ENCODE measurements at regions not wholly inside any gene's neighbourhood (a gene's known extent, or its start where the extent isn't known, plus 50 kb on each side); places are given as distances from the start of the nearest gene placed in this dataset.

DNA sequence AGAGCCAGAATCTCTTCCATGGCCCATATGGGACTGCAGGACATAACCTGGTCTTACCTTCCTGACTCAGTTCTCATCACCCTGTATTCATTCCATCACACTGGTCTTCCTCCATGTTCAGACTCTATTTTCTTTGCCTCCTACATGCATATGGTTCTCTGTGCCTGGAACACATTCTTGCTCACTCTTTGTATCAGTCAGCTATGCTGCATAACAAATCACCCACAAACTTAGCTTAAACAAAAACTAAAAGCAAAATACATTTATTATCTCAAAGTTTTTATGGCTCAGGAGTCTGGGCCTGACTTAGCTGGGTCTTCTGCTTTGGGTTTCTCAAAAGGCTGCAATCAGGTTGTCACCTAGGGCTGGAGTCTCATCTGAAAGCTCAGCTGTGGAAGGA is 712.6 kb upstream of the TBX3 start:
- CTCF ChIA-PET (ENCODE audit: low intra/inter-chr PET ratio) = no interaction called here
- POLR2A ChIA-PET = no interaction called here
- H3K9me1 ChIP-seq (ENCODE audit: control insufficient read depth, insufficient read depth, low read length) = no peaks in the 10 kb centered on the region
- no peak overlapping the region for H3K27ac ChIP-seq (ENCODE audit: extremely low read depth, low read depth, low read length)
- in situ Hi-C loops (cut with MboI) (no loop called here), intact Hi-C loops (cut with micrococcal nuclease) (no loop called here)
- no peaks in the 10 kb centered on the region for H3K36me3 ChIP-seq (ENCODE audit: control insufficient read depth, insufficient read depth, low read length)
- H3K9ac ChIP-seq (ENCODE audit: insufficient read depth in 1 of 2, low read depth in 2 of 2, low read length in 2 of 2) = no peak overlapping the region
- TF ChIP-seq ZC3H4 (CRISPR knock-in tag; IDR thresholded peaks at IDR 0.05; ENCODE audit: borderline replicate concordance) = no peak
- TF ChIP-seq CHD1 (IDR thresholded peaks at IDR 0.05; ENCODE audit: low read length) = no peak
- TF ChIP-seq SAFB (IDR thresholded peaks at IDR 0.05; ENCODE audit: borderline replicate concordance, low read depth, low read length) = no peak
- TF ChIP-seq STAG1 (CRISPR knock-in tag; IDR thresholded peaks at IDR 0.05; ENCODE audit: borderline replicate concordance) = no peak
- TF ChIP-seq RBM22 (IDR thresholded peaks at IDR 0.05; ENCODE audit: low read depth, low read length, poor library complexity, severe bottlenecking) = no peak
- TF ChIP-seq PRPF4 (IDR thresholded peaks at IDR 0.05; ENCODE audit: insufficient read depth, low read depth, low read length, poor library complexity, severe bottlenecking) = no peak
- no peak for TF ChIP-seq GTF2E2 (tag; IDR thresholded peaks at IDR 0.05)
- ATAC-seq (no peak), FAIRE-seq (no peak), DNase-seq (ENCODE audit: extremely low read depth in 1 of 4, low spot score in 3 of 4) (no peak)
- no peaks in the 10 kb centered on the region for H4K20me1 ChIP-seq (replicated peaks; ENCODE audit: control insufficient read depth, insufficient read depth, low read length)
- no peak overlapping the region for H3K4me2 ChIP-seq (ENCODE audit: insufficient read depth, low read length)
- H3K79me2 ChIP-seq (ENCODE audit: control insufficient read depth, insufficient read depth, low read length) = no peaks in the 10 kb centered on the region
- H3K4me1 ChIP-seq (replicated peaks in 1 of 2; ENCODE audit: control insufficient read depth in 2 of 2, insufficient read depth in 2 of 2, low read length in 2 of 2) = no peaks in the 10 kb centered on the region
- no peaks in the 10 kb centered on the region for H3K9me3 ChIP-seq (replicated peaks; ENCODE audit: control insufficient read depth, insufficient read depth, low read depth, low read length)
- no TSS peak for BruUV-seq (replicated peaks)
- H3K27me3 ChIP-seq (ENCODE audit: control insufficient read depth in 2 of 2, insufficient read depth in 2 of 2, low read length in 2 of 2) = no peaks in the 10 kb centered on the region
- H2AFZ ChIP-seq (ENCODE audit: low read depth, low read length) = no peak overlapping the region
- H3K4me3 ChIP-seq = no peak overlapping the region

All from K562 (cell line).